ENCODE measurements at regions not wholly inside any gene's neighbourhood (a gene's known extent, or its start where the extent isn't known, plus 50 kb on each side); places are given as distances from the start of the nearest gene placed in this dataset.

DNA sequence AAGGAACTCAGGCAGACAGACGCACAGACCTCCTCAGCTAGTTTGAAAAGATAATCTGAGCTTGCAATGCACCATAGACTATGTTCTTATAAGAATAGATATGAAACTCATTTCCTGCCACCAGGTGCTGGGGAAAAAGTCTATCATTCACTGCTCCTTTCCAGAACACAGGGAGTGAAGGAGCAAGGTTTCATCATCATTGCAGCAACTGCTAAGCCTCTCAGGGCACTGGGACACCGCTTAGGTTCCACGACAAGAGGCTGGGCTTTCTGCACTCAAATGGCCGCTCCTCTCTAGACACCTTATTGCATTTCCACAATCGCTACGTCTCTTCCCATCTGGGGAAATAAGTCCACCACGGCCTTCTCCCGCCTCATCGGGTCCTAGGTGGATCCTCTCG, 418.5 kb upstream of the JARID2 start:
- Histone ChIP-seq H3K4me3 (no peak overlapping the region), H3K9me3 (no peaks in the 10 kb centered on the region), H3K27ac (no peak overlapping the region), H3K36me3 (no peaks in the 10 kb centered on the region), H3K4me1 (peaks cover 0 to 10% (median 0%) of the 10 kb centered on the region in 4 donors), H3K27me3 (no peaks in the 10 kb centered on the region)
- intact Hi-C loops (cut with DNase I) = no loop called here
- TF ChIP-seq POLR2A (IDR thresholded peaks at IDR 0.05) (no peak), EP300 (IDR thresholded peaks at IDR 0.05) (no peak), POLR2AphosphoS5 (IDR thresholded peaks at IDR 0.05) (no peak)
- TF ChIP-seq, protein P1, sequence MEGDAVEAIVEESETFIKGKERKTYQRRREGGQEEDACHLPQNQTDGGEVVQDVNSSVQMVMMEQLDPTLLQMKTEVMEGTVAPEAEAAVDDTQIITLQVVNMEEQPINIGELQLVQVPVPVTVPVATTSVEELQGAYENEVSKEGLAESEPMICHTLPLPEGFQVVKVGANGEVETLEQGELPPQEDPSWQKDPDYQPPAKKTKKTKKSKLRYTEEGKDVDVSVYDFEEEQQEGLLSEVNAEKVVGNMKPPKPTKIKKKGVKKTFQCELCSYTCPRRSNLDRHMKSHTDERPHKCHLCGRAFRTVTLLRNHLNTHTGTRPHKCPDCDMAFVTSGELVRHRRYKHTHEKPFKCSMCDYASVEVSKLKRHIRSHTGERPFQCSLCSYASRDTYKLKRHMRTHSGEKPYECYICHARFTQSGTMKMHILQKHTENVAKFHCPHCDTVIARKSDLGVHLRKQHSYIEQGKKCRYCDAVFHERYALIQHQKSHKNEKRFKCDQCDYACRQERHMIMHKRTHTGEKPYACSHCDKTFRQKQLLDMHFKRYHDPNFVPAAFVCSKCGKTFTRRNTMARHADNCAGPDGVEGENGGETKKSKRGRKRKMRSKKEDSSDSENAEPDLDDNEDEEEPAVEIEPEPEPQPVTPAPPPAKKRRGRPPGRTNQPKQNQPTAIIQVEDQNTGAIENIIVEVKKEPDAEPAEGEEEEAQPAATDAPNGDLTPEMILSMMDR (IDR thresholded peaks at IDR 0.05) = no peak
- 92 to 93% methylated on average over 10 of the region's 10 CpGs for WGBS, 2 donors
- DNase-seq = no peak

DNA sequence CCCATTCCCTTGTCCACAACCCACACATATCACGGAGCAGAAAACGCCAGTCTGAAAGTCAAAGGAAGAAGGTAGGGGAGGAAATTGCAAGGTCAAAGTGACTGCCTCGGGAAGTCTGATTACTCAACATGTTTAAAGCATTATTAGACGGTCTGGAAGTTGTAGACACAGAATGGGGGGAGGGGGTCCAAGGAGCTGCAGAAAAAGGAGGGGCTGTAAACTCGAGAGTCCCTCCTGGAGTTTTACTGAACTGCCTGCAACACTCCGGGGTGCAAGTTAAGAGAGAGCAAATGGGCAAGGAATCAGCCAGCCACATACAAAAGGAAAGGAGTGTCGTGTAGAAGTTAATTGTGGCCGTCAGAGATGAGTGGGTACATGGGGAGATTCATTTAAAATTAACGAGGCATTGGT, 417.7 kb upstream of the JARID2 start:
- WGBS, 2 donors = 85 to 89% methylated on average over 9 of the region's 9 CpGs
- no peak for TF ChIP-seq EP300 (IDR thresholded peaks at IDR 0.05)
- TF ChIP-seq POLR2AphosphoS5 (IDR thresholded peaks at IDR 0.05) = no peak
- TF ChIP-seq, protein P1 (IDR thresholded peaks at IDR 0.05) = no peak
- TF ChIP-seq POLR2A (IDR thresholded peaks at IDR 0.05) = no peak
- Histone ChIP-seq H3K36me3 (no peaks in the 10 kb centered on the region), H3K27ac (no peak overlapping the region), H3K9me3 (no peaks in the 10 kb centered on the region), H3K4me1 (peaks cover 0 to 10% (median 0%) of the 10 kb centered on the region in 4 donors), H3K27me3 (no peaks in the 10 kb centered on the region), H3K4me3 (no peak overlapping the region)
- intact Hi-C loops (cut with DNase I) = no loop called here
- no peak for DNase-seq

DNA sequence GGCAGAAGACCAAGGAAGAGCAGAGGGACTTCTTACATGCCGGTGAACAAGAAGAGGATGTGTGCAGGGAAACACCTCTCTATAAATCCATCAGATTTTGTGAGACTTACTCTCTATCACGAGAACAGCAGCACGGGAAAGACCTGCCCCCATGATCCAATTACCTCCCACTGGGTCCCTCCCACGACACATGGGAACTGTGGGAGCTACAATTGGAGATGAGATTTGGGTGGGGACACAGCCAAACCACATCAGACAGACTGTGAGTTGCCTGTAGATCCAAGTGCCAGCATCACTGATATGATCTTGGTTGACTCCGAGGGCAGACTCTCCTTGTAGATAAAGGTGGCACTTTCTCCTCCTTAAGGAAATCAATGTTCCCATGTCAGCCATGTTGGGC, 414.8 kb upstream of the JARID2 start:
- no peak overlapping the region for H3K4me3 ChIP-seq
- 90 to 95% methylated on average over 5 of the region's 5 CpGs for WGBS, 2 donors
- DNase-seq = no peak
- no peaks in the 10 kb centered on the region for H3K36me3 ChIP-seq
- TF ChIP-seq EP300 (IDR thresholded peaks at IDR 0.05) (no peak), POLR2AphosphoS5 (IDR thresholded peaks at IDR 0.05) (no peak), POLR2A (IDR thresholded peaks at IDR 0.05) (no peak)
- TF ChIP-seq, protein P1 (IDR thresholded peaks at IDR 0.05) = no peak
- intact Hi-C loops (cut with DNase I) = no loop called here
- no peaks in the 10 kb centered on the region for H3K4me1 ChIP-seq
- H3K9me3 ChIP-seq = no peaks in the 10 kb centered on the region
- no peak overlapping the region for H3K27ac ChIP-seq
- no peaks in the 10 kb centered on the region for H3K27me3 ChIP-seq

DNA sequence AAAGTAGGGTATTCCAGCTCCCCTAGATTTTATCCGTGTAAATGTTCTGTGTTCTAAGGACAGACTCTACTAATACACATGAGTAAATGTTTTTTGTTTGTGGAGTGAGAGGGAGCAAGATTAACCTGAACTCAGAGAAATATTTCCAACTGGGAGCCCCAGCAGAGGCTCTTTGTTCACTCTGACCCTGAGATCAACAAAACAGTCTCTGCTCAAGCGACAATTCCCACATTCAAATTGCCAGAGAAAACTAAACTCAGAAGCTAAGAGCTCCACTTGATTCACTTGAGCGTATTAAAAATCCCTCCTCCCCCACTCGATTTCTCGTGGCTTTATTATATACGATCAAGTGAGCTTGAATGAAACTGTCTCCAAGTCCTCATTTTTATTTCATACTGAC, 413.9 kb upstream of the JARID2 start:
- TF ChIP-seq POLR2AphosphoS5 (IDR thresholded peaks at IDR 0.05) (no peak), EP300 (IDR thresholded peaks at IDR 0.05) (no peak), POLR2A (IDR thresholded peaks at IDR 0.05) (no peak)
- TF ChIP-seq, protein P1 (IDR thresholded peaks at IDR 0.05) = no peak
- Histone ChIP-seq H3K27ac (no peak overlapping the region), H3K4me3 (no peak overlapping the region), H3K36me3 (no peaks in the 10 kb centered on the region), H3K27me3 (no peaks in the 10 kb centered on the region), H3K4me1 (no peaks in the 10 kb centered on the region), H3K9me3 (no peaks in the 10 kb centered on the region)
- 84 to 92% methylated on average over 6 of the region's 6 CpGs for WGBS, 2 donors
- intact Hi-C loops (cut with DNase I) = no loop called here
- DNase-seq = no peak

DNA sequence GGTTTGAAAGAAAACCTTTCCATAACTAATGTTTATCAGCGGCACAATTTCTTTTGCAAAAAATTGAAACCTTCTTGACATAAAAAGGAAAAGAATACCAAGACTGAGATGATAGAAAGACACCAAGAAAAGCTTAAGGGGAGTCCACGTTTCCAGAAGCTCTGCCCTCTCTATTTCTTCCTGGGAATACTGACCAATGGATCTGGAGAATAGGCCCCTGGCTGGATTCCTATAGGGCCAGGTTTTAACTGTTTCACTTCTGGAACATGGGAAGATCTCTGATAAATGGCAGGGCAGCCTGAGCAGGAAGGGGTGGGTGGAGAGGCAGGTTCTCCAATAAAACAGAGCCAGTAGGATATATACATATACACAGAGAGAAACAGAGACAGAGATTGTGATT, 413.4 kb upstream of the JARID2 start:
- H3K27ac ChIP-seq = no peak overlapping the region

More for the DNA sequence above, 413.4 kb upstream of the JARID2 start:
- Histone ChIP-seq H3K36me3 (no peaks in the 10 kb centered on the region), H3K4me1 (no peaks in the 10 kb centered on the region), H3K9me3 (no peaks in the 10 kb centered on the region), H3K4me3 (no peak overlapping the region), H3K27me3 (no peaks in the 10 kb centered on the region)
- WGBS, 2 donors = 75 to 84% methylated on average over 2 of the region's 2 CpGs
- DNase-seq = no peak
- intact Hi-C loops (cut with DNase I) = no loop called here
- TF ChIP-seq, protein P1 (IDR thresholded peaks at IDR 0.05) = no peak
- TF ChIP-seq POLR2A (IDR thresholded peaks at IDR 0.05) = no peak
- TF ChIP-seq EP300 (IDR thresholded peaks at IDR 0.05) = no peak
- no peak for TF ChIP-seq POLR2AphosphoS5 (IDR thresholded peaks at IDR 0.05)

Measured in sigmoid colon (tissue), 6 donors.